SIG-M5 treated with dmso at 0.1 percent for 504 hours (cell line): ENCODE measurements at regions not wholly inside any gene's neighbourhood (a gene's known extent, or its start where the extent isn't known, plus 50 kb on each side); places are given as distances from the start of the nearest gene placed in this dataset.
"Not testable (repeated sequence)": the region's sequence is repeated elsewhere in the genome, so short reads cannot be mapped to it uniquely, and the experiment has no call there.

ENCODE experiments used
- DNase-seq: peaks from one replicate; lab custom pipeline; 2025; ENCODE audit not compliant: unreplicated experiment; lab: John Stamatoyannopoulos, UW

DNA sequence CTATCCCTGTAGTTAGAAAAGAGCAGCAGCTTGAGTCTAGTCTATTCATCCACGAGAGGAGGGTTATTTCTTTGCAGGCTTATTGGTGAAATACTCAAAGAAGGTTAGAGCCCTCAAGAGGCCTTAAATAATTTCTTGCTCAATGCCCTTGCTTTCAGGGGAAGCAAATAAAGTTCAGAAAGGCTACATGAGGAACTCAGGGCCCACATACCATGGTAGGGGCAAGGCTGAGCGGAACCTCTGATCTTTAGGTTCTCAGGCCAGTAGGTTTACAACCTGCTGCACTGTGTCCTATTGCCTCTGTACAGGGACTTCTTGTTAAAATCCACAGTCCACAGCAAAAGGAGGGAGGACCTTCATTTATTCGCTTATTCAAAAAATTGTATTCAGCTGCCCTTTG is 101.7 kb downstream of the ADAMTS15 start:
- no peak for DNase-seq

GRCh38 chr11:130550984-130551383 is 102.5 kb downstream of the ADAMTS15 start:
- no peak for DNase-seq

DNA sequence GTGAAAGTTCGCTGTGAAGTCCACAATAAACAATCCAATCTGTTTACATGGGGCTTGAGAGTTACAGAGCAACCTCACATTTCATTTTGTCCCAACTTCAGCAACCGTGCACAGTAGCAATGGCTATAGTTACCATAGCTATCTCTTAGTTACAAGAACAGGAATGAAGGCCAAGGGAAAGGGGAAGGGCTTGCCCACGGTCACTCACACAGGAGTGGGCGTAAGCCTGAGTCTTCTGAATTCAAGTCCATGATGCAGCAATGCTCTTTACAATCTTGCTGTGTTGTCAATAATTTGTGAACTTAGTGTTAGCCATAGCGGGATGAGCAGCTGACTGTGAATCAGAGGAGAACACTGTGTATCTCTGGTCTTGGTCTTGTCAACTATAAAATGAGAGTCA is 102.9 kb downstream of the ADAMTS15 start:
- no peak for DNase-seq

GRCh38 chr11:130553306-130553705 is 104.9 kb downstream of the ADAMTS15 start:
- DNase-seq = no peak

DNA sequence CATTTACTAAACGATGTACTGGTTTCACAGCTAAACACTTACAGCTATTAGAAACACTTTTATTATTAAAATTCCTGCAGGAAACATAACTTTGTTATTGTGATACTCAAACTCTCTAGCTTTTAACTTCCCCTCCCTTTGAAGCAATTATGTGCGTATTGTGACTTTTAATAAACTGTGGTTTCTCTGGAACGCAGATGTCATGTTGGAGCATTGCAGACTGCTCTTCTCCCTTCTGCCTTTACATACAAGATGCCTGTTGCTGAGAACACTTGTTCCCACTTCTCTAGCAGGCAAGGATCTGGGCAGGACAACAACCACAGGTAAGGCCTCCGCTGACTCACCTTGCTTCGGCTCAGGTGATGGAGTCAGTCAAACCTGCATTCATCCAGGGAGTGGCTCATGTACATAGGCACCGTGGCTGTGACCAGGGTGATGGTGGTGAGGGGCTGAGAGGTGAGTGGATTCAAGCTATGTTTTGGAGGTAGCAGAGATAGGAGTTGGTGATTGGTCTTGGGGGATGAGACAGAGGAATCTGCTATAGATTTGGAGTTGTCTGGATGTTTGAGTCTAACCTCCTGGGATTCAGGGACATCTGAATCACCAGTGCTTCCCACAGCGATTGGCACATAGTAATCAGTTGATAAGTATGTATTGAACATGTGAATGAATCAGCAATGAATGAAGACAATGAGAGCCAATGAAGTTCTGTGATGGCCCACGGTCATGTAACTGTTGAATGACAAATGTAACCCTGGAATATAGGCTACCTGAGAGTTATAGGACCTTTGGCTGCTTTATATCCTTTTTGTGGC is 106.0 kb downstream of the ADAMTS15 start:
- DNase-seq = no peak

GRCh38 chr11:130555251-130555841 is 106.9 kb downstream of the ADAMTS15 start:
- DNase-seq = no peak

GRCh38 chr11:130560000-130560780 is 111.7 kb downstream of the ADAMTS15 start:
- DNase-seq = no peak

DNA sequence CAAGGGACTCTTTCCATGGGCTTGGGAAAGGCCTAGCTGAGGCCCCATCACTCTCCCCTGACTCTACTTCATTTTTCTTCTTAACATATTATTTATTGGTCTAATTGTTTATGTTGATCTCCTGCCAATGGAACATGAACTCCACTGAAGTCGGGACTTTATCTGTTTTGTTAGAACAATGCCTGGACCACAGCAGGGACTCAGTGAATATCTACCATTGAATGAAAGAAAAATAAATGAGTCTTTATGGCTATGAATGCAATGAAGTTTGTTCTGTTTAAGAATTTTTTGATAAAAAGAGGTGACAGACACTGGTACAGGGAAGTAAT is 112.3 kb downstream of the ADAMTS15 start:
- DNase-seq = no peak

DNA sequence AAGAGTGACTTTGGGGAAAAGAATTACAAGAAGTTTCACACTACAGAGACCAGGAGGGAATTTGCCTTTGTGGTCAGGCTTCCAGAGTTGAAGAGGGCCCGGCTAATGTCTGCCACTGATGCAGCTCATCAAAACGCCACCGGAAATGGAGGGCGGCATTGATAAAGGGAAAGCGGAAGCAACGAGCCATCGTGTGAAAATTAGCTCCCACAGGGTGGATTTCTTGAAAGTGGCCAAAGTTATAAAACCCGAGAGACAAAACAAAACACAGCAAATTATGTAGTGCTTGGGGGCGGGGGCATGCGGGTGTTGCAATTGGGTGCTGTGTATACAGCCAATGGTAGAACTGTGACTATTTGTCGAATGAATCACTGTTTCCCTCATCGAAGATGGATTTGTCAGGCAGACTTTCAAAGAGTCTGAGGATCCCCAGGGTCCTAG is 113.0 kb downstream of the ADAMTS15 start:
- DNase-seq = no peak

DNA sequence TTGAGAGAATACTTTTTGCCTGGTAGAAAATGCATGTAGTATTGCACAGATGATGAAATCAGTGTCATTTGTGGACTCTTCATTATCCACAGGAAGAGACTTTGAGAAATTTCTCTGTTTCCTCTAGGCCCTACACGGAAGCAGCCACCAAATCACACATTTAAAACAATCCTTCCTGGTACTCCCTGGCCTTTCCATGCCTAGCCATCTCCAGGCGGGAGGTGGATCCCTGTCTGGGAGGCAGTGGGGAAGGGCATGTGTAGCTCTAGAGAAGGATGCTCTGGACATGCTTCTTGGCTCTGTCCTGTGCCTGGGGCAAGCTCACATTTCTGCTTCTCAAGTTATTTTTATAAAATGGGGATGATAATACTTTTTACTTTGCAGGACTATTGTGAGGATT is 114.1 kb downstream of the ADAMTS15 start:
- no peak for DNase-seq

- DNase-seq = not testable (repeated sequence)
These were observed 117.9 kb downstream of the ADAMTS15 start for GRCh38 chr11:130566360-130566759.

GRCh38 chr11:130571519-130571918 is 123.1 kb downstream of the ADAMTS15 start:
- no peak for DNase-seq

DNA sequence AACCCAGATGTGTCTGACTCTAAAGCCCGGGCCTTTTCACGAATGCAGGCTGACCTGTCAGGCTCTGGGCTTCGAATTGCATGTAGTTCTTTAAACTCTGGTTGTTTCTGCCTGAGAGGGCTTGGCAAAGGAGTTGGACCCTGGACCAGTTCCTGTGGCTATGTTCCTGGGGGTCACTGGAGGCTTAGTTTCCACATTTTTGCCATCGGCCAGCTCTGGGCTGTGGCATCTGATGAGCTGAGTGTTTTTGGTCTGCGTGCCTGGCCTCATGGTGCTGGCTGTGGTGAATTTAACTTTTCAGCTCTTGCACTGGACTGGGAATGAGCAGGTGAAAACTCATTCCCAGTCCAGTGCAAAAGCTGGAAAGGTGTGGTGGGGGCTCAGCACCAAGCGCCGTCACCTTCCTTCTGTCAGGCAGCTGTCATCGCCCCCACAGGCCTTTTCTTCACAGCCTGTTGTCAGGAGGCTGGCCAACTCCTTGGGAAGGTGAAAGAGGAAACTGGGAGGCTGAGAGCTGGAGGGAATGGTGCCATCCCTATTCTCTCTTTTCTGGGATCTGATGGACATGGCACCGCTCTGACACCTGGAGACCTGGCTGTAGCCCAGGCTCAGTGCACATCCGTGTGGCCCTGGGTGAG is 123.6 kb downstream of the ADAMTS15 start:
- no peak for DNase-seq

GRCh38 chr11:130573767-130574166 is 125.3 kb downstream of the ADAMTS15 start:
- DNase-seq = no peak

DNA sequence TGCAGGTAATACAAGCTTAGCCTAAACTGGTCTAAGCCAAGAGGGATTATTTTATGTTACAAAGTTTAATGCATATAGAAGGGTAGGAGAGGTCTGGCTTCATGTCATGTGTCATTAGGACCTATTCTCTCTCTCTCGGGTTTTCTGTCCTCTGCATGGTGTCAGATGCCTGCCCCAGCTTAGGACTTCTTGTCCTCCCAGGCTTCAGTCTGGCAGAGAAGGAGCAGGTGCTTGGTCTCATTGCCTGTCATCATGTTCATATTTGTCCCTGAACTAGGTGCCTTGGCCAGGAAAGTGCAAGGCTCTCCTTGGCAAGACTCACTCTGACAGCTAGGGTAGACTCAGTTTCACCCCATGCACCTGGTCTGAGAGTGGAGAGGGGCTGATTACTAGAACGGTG is 126.3 kb downstream of the ADAMTS15 start:
- no peak for DNase-seq

DNA sequence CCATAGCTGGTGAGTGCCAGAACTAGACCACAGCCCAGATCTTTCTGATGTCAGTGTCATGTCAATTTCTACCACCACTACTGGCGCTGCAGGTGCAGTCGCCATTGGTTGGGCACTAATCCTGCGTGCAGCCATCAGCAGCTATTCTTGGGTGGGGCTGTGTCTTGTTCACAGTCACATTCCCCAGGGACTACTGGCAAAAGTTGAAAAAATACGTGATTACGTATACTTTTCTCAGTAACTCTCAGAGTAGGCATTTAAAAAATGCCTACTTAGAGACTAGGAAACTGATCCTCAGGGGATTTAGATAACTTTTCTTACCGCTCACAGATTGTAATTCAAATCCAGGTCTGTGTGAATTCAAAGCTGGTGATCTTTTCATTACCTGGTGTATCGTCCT is 127.7 kb downstream of the ADAMTS15 start:
- no peak for DNase-seq

GRCh38 chr11:130578738-130579368 is 130.4 kb downstream of the ADAMTS15 start:
- no peak for DNase-seq

DNA sequence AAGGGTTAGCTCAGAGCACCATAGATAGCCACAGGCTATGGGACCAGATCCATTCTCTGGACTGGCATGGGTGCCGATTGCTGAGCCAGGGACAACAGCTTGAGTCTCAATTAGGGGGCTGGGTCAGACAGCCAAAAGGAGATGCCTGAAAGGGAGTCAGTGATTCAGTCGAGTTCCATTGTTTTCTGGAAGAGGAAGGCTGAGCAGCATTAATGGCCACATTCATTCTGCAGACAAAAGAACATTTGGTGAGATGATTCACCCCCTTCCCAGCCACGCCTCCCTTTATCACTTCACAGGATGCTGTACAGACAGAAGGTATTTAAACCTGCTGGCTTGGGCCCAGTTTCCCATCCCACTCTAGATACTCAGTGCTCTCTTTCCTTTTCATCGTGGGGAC is 131.9 kb downstream of the ADAMTS15 start:
- no peak for DNase-seq

GRCh38 chr11:130580891-130581492 is 132.5 kb downstream of the ADAMTS15 start:
- DNase-seq = no peak

DNA sequence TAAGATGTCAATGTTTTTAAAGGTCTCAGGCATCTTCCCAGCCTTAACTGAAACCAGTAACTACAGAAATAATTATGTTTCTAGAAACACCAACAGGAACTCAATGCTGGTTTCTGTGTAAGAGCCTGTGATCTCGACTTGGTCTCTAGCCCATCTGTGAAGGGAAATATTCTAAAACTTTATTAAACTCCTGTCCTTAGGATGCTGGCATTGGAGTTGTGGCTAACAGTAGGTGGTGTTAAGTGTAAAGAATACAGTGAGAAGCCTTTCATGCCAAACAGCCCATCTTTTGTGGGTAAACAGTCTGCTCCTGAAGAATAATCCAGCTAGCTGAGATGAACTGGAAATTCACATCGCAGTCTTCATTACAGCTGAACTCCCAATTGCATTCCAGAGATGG is 133.2 kb downstream of the ADAMTS15 start:
- DNase-seq = no peak

- DNase-seq = no peak
These were observed 133.7 kb downstream of the ADAMTS15 start for GRCh38 chr11:130582176-130582575.
